Embryonic facial prominence (tissue), 1 donor: ENCODE measurements at regions not wholly inside any gene's neighbourhood (a gene's known extent, or its start where the extent isn't known, plus 50 kb on each side); places are given as distances from the start of the nearest gene placed in this dataset.

Experiments
- DNase-seq: peaks from one replicate; pipeline ENCODE4 v3.0.0-alpha.2; 2016; ENCODE audit errors: extremely low spot score

DNA sequence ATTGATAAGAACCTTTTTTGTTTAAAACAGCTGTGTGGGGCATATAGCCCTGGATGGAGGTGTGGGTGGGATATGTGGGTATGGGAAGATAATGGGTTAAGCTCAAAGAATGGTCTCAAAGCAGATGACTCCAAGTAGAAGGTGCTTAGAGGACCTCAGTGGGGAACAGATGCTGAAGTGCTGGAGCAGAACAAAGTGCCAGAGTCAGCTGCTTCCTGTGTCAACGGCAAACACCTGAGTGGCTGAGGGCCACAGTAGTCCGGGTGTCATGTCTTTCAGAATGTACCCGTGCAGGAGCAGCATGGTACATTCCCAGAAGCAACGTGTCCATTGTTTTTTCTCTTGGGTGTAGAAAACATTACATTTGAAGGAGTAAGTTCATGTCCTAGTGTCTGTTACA, 210.6 kb downstream of the CCNG2 start:
- no peak for DNase-seq

DNA sequence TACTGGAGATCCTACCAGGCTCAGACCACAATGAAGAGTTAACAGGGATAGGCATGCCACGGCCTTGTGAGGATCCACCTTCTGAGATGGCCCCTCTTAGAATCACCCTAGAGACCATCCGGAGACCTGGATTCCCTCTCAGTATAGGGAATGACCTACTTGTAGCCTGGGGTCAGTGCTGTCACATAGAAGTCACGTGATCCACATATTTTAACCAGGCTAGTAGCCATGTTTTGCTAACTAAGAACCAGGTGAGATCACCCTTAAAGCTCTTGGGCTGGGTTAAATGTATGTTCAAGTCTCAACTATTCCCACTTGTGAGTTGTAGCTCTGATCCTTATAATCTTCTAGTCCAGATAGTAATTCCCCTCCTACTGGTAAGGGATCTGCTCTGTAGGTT, 215.4 kb downstream of the CCNG2 start:
- DNase-seq, result no peak

DNA sequence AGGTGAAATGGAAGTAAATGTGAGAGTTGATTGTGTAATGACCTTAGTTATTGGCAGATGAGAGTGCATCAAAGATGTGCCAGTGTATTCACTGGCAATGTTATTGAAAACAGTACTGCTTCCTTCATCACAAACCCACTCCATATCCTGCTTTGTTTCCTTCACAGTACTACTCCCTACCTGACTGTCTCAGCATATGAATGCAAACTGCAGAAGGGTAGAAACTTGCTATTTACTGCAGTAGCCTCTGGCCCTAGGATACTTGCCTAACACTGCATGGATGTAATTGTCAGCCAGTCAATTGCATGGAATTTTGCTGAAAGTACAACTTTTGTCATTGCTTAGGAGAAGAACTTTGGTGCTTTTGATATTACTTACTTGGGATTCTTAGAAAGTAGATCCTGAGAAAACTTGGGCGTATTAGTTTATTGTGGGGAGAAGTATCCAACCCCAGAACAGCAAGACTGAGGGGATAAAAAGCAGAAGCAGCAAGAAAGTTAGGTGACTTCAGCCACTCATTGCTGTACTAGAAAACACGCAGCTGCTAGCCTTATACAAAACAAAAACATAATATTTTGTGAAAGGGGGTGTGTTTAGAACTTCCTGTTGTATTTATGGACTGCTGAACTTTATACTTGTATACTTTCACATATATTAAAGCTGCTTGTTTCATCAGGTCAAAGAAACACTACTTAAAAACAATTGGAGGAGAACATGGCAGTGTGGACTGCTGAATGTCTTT, 219.0 kb downstream of the CCNG2 start:
- DNase-seq, result no peak

DNA sequence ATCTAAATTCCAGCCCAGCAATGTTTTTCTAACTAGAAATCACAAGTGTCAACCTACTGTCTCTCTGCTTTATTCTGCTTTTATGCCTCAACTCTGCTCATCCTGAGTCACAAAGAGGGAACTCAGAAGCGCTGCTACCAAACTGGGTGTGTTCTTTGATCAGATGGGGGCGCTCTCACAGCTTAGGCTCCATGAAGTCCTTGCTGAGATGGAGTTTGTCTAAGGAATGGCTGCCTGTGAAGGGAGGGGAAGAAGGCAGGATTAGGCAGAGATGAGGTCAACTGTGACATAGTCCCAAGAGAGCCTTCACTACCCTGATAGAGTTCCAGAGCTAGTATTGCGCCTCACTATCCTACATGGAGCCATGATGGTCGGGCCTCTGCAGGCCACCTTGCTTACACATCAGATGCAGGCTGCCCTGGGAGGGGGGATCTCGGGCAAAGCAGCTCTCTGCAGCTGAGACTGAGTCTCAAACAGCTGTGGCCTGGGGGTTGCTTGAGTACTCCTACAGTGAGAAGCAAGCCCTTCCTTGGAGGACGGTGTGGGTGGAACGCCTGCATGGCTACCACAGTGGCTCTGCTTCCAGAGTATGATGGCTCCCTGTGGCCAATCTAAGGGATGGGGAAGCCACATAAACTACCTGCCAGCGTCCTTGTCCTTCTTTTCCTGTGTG, 219.9 kb downstream of the CCNG2 start:
- no peak for DNase-seq

DNA sequence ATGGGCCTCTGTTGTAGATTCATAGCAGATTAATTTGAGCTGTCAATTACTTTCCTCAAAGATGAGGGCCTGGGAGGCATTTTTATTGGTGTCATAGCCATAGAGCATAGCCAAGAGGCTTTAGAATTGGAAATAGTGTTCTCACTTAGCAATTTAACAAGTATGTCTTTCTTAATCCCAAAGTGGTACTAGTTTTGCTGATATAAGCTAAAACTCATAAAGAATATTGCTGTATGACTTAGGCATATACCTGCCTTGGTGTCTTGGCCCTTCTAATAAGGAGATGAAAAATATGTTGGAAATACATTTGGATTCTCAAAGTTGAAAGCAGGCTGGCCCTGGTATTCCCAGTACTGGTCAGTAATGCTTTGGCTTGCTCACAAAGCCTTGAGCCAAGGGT, 221.5 kb upstream of the CXCL13 start:
- no peak for DNase-seq

DNA sequence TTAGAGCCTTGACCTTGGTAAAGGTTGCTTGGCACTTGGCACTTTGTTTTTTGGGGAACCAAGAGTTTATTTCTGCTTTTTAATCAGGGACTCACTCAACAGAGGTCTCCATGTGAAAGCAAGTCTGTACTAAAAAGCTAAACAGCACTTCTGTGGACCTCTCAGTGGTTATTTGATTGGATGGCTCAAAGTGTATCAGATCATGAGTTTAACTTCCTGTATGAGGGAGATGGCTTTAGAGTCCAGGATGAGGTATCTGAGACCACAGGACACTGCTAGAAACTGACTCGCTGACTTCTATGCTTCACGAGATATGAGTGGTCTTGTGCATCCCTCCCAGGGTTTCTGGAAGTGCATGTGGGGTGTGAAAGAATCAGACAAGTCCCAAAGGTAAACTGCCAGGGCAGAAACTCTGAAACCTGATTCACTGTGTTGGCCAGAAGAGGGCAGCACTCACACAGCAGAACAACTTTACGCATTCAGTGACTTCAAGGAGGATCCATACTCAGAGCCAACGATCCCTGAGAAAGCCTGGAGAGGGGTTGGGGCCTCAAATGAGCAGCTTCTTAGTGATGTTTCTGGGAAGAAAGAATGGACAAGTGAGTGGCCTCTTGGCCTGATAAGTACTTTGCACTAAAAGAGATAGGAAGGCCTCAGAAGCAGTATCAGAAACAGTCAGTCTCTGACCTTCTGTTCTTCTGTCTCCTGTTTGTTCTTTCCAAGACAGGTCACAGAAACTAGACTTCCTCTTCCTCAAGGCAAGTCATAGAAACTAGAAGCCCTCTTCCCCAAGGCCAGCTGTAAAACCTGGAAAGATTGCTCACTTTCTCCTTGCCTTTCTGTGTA, 220.3 kb upstream of the CXCL13 start:
- DNase-seq, result peak; percentile 29

DNA sequence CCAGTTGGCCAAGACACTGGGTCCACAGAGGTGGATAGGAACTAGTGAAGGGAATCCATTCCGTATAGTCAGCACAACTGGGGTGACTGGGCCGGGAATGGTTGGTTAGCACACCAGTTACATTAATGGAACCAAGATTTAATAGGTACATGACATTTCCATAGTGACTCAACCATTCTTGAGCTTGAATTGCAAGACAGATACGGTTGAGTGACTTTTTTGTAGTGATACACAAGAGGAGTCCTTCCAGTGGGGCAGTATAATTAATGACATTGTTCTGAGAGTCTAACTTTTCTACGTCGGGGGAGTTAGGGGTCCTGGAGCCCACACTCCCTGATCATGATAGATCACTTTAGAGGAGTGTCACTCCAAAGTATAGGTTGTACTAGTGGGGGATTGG, 211.6 kb upstream of the CXCL13 start:
- DNase-seq, result no peak

DNA sequence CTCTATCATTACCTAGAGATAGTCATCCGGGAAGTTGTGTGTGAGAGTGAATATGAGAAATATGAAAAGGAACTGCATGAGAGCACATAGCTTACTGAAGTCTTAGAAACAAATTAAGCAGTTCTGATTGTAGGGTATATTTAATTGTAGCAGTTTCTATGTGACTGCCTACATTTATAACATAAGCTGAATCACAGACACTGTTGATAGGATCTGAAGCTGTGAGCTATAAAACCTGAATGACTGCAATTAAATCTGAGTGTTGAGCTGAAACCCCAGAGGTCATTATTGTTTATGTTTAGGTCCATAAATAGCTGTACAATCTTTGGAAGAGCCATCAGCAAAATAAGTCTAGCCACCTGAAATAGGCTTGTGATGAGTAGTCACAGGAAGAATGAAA, 210.1 kb upstream of the CXCL13 start:
- DNase-seq, result no peak

DNA sequence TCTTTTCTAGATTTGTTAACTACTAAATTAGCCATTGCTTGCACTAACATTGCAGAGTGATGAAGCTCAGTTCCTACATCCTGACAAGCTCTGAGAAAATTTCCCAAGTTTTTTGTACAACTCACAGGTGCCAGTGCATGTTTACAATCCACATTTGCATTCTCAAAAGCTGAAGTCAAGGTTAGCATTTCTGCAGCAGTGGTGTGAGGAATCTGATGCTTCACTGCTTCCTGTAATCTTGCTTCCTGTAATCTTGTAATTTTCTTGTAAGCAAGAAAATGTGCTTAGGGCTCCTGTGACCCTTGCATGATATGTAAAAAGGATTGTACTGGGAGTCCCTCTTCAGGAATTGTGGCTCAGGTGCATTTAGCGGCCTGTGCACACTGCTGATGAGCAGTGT, 207.4 kb upstream of the CXCL13 start:
- DNase-seq, result no peak

DNA sequence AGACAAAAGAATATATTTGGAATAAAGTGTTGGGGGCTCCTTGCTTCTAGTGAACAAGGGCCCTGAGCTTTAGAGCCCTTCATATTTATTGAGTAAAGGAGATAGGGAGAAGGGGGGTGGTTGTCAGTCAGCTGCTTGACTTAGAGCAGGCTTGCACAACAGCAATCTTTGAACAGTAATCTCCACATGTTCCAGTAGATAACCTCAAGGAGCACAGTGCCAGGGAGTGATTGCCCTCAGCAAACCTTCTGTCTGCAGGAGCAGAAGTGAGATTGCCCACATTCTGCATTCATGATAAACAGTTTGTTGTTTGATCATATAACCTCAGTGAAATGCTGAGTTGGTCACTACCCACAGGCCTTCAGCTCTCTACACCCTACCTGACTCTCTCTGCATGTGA, 205.8 kb upstream of the CXCL13 start:
- DNase-seq, result no peak

DNA sequence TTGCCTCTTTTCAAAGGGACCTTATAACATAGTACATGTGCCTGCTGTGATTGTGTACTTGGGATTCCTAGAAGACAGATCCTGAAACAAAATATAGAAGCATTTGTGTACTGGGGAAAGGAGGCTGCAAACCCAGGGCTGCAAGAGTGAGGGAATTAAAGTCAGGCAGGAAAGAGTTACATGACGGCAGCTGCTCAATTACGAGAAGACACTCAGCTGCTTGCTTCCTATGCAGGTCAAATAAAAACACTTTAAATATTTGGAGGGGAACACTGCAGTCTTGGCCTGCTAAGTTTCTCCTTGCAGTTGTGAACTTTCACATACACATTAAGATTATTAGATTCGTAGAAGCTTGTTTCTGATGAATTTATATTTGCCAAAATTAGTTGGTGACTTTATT, 191.9 kb upstream of the CXCL13 start:
- DNase-seq, result no peak

DNA sequence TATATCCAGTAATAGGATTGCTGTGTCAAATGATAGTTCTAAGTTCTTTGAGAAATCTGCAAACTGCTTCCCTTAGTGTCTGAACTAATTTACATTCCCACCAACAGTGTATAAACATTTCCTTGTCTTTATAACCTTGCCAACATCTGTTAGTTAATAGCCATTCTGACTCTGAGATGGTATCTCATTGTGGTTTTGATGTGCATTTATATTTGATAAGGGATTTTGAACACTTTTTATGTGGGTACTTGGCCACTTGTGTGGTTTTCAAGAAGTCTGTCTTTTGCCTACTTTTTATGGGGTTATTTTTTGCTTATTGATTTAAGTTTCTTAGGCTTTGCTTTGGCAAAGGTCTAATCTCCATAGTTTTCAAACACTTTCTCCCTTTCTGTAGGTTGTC, 189.9 kb upstream of the CXCL13 start:
- DNase-seq, result no peak

DNA sequence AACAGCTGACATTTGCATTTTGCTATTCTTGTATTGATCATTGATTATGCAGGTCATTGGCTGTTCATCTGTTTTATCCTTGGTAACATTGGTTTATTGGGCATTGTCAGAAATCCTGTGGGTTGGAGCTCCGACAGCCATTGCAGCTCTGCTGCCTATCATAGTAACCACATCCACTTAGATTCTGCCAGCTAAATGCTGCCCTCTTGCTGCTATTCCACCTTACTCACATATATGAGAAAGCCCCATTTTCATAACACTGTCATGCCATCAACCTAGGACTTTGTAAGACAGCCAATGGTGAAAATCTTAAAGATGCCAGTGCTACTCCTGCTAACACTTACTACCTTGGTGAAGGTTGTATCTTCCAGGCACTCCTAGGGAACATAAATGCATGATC, 187.3 kb upstream of the CXCL13 start:
- DNase-seq, result no peak

DNA sequence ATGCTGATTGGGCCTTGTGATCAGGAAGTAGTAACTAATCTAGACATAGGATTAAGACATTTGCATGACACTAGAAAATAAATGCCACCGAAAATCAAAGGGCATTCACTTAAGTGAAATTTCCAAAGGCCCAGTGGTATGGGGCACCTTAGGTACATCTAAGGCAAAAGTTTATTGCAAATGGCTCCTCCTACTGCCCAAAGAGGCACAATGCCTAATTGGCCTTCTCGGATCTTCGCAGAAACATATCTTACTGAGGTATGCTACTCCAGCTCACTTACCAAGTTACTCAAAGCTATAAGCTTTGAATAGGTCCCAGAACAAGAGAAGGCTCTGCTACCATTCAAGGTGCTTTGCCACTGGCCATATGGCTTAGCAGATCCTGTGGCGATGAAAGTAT, 174.8 kb upstream of the CXCL13 start:
- no peak for DNase-seq

DNA sequence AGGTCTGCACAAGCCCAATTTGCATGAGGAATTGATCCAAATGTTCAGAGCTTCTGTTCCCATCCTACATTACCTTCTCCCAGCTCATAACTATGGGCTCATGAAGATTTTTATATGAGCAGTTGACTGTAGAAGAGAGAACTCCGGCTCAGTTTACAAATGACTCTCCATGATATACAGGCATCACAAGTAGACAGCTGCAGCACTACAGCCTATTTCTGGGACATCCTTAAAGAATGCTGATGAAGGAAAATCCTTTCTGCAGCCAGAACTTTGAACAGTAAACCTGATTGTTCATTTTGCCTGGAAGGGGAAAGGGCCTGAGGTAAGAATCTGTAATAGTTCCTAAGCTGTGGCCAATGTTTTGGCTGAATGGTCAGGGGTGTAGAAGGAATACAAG, 174.1 kb upstream of the CXCL13 start:
- no peak for DNase-seq

DNA sequence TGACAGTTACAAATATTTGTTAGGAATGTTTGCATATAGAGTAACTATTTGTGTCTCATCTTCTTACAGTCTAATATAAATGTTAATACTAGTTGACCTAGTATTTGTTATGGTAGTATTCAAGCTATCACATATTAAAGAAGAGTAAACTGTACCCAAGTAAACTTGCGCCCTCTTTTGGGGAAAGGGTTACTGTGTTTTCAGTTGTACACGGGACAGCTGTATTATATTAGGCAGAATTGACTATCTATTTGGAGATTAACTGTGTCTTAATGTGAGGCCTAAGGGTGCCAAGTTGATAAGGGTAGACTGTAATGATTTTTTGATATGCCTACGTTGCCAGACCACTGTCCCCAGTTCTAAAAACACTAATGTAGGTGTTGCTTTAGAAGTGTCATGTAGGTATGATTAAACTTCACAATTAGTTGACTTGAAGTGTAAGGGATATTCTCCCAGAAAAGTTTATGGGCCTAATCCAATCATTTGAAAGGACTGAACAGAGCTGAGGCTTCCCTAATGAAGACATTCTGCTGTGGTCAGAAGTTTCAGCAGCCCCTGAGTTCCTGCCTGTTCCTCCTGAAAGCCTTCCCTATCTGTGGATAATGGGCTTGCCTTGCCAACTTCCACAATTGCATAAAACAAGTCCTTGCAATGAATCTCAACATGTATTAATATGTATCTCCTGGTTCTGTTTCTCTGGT, 172.8 kb upstream of the CXCL13 start:
- DNase-seq, result no peak

DNA sequence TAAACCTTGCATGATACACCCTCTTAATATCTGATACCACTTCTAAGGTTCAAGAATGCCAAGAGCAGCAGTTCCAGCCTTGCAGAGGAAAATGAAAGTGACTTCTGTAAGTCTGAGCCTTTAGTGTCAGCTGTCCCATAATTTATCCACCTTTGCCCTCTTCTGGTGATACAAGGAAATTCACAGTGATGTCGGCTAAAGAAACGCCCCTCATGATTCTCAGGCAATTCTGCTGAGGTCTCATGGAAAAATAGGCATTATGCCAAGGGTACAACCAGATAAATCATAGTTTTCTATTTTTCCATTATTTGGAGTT, 172.2 kb upstream of the CXCL13 start:
- DNase-seq, result peak; percentile 23

DNA sequence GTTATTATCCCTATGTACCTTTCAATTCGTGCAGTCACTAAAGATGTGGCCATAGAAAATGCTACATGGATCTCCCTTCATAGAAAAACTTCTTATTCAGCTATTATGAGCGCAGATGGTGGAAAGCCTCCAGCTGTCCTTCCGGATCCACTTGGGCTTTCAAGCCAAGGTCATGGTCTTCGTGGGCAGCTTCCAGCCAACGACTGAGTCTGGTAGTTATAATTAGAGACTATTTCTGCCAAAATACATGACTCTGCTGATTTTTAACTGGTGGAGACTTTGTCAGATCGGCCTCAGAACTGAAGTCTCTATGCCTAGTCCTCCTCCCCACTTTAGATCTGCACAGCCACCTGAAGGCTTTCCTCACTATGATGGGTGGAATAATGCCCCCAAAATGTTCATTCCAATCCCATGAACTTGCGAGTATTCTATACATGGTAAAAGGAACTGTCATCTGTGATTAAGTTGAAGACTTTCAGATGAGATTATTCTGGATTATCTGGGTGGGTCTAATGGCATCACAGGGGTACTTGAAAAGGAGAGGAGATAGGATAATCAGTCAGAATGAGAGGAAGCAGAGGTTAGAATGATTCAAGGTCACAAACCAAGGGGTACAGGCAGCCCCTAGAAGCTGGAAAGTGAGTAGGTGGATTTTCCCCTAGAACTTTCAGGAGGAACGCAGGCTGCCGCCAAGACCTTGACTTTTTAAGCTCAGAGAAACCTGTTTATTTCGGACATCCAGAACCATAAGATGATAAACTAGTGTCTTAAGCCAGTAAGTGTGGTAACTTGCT, 171.1 kb upstream of the CXCL13 start:
- DNase-seq, result no peak

DNA sequence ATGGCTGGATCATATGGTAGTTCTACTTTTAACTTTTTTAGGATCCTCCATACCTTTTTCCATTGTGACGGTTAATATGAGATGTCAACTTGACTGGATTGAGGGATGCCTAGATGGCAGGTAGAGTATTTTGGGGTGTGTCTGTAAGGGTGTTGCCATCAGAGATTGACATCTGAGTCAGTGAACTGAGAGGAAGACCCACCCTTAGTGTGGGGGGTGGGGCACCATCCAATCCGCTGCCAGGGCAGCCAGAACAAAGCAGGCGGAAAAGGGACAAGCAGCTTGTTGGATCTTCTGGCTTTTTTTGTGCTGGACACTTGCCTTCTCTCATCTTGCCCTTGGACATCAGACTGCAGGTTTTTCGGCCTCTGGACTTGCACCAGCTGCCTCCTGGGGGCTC, 168.5 kb upstream of the CXCL13 start:
- DNase-seq, result no peak

DNA sequence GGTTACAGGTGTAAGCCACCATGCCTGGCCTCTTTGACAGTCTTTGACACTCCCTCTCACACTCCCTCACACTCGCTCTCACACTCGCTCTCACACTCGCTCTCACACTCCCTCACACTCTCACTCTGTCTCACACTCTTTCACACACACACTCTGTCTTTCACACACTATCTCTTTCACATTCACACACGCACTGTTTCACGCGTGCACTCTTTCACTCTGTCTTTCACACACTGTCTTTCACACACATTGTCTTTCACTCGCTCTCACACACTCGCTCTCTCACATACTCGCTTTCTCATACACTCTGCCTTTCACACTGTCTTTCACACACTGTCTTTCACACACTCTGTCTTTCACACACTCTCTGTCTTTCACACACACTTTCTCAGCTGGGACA, 167.1 kb upstream of the CXCL13 start:
- no peak for DNase-seq

DNA sequence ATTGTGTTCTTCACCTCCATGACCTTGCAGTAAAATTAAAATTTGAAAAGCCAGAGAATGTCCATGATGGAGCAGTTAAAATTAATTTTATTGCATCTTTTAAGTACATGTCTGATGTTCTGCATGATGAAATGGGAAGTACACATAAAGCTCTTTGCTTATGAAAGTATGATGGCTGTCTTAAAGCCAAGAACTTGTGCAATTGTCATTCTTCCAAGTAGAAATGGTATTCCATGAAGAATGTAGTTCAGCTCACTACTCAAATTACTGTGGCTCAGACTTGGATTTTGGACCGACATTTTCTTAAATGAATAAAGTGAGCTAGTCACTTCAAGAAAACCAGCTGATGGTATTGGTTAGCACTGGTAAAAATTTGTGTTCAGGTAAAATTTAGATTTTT, 161.7 kb upstream of the CXCL13 start:
- no peak for DNase-seq

DNA sequence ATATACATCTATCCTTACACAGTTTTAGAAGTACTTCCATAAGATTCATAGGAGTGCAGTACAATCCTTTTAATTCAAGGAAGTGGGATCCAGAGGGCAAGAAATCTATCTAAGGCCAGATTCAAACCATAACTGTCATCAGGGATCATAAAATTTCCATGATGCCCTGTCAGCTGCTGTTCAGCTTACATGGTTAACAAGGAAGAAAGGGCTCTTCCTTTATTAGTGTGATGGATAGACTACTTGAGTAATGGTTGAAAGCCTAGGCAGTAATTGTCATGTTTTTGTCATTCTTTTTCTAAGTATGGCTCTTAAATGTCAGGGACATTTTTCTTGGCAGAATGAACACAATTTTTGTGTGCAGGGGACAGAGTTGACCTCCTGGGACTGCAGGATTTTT, 159.8 kb upstream of the CXCL13 start:
- no peak for DNase-seq
